Choroid plexus epithelial cell (primary cell): ENCODE measurements at regions not wholly inside any gene's neighbourhood (a gene's known extent, or its start where the extent isn't known, plus 50 kb on each side); places are given as distances from the start of the nearest gene placed in this dataset.

Experiments
- DNase-seq: peaks from one replicate; pipeline ENCODE4 v3.0.0-alpha.2; 2010; ENCODE audit warnings: low read depth
- H3K4me3 ChIP-seq: 2 replicates; pipeline ENCODE4 v1.5.1; 2011; ENCODE audit warnings: low read depth, mild to moderate bottlenecking, control low read depth, low read length, moderate library complexity
- TF ChIP-seq, protein P1 (sequence below): conservative IDR thresholded peaks from 2 replicates; pipeline ENCODE4 v1.5.1; 2011; ENCODE audit warnings: low read depth, mild to moderate bottlenecking, control low read depth, inconsistent platforms, low read length, moderate library complexity

DNA sequence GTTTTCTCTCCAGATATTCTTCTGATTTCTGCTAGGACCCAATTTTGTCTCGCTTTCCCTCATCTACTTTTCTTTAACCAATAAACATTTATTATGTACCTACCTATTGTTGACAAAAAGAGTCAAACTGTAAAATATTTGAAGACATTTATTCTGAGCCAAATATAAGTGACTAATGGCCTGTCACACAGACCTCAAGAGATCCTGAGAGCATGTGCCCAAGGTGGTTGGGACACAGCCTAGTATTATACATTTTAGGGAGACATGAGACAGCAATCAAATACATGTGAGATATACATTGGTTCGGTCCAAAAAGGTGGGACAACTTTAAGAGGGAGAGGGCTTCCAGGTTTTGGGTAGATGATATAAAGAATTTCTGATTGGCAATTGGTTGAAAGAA lies 191.8 kb downstream of the NXNL2 start:
- no peak for DNase-seq

DNA sequence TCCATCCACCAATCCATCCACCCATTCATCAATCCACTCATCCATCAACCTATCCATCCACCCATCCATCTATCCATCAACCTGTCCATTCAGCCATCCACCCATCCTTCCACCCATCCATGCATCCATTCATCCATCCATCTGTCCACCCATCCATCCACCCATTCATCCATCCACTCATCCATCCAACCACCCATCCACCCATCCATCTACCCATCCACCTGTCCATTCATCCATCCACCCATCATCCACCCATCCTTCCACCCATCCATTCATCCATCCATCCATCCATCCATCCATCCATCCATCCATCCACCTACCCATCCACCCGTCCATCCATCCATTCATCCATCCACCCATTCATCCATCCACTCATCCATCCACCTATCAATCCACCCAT lies 195.8 kb downstream of the NXNL2 start:
- no peak for DNase-seq
- H3K4me3 ChIP-seq, result no peak overlapping the region
- TF ChIP-seq, protein P1, sequence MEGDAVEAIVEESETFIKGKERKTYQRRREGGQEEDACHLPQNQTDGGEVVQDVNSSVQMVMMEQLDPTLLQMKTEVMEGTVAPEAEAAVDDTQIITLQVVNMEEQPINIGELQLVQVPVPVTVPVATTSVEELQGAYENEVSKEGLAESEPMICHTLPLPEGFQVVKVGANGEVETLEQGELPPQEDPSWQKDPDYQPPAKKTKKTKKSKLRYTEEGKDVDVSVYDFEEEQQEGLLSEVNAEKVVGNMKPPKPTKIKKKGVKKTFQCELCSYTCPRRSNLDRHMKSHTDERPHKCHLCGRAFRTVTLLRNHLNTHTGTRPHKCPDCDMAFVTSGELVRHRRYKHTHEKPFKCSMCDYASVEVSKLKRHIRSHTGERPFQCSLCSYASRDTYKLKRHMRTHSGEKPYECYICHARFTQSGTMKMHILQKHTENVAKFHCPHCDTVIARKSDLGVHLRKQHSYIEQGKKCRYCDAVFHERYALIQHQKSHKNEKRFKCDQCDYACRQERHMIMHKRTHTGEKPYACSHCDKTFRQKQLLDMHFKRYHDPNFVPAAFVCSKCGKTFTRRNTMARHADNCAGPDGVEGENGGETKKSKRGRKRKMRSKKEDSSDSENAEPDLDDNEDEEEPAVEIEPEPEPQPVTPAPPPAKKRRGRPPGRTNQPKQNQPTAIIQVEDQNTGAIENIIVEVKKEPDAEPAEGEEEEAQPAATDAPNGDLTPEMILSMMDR, result no peak

More for the DNA sequence above, 191.8 kb downstream of the NXNL2 start:
- TF ChIP-seq, protein P1, result no peak
- no peak overlapping the region for H3K4me3 ChIP-seq

DNA sequence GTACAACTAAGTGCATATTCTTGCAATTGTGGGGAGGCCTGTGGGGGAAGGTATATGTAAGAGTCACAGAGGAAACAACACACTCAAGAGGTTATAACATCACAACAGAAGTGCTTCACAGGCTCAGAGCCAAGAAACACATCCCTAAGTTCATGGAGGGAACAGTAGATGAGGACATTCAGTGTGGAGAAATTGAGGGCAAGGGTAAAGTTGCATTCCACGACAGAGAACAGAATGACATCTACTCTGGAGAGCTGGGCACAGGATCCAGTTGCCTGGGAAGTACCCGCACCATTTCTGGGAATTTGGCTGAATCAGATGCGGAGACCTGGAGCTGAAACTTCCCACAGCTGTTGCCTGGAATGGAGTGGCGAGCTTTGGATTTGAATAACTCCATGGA lies 197.2 kb downstream of the NXNL2 start:
- TF ChIP-seq, protein P1, result no peak
- DNase-seq, result peak; percentile 98
- no peak overlapping the region for H3K4me3 ChIP-seq

DNA sequence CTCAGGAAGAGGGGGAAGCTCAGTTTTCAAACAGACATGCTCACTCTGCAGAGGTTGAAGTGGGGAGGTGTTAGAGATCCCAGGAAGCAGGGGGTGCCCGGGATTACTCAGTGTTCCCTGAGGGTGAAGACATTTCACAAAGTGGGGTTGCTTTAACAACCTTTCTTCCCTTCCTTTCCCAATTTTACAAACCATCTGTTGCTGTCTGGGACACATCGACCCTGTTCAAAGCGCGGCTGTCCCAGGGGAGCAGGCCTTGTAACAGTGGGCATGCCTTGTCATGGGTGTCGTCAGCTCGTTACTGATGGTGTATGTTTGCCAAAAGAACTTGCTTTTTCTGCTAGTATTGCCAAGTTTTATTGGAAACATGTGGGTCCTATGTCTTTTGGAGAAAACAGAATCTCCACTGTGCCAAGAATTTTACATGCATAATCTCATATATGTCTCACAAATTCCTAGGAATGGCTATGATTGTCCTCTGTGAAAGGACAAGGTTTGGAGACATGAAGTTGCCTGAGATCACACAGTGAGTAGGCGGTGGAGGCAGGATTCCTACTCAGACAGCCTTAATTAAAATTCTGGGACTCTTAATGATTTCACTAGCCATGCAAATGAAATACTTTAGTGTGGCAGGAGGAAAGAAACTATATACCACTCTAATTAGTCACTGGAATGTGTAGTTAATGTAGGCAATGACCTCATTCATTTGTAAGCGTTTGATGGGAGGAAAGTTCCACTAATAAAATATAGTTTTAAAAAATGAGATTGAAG lies 198.9 kb downstream of the NXNL2 start:
- TF ChIP-seq, protein P1, result no peak
- peak; percentile 62 for DNase-seq
- no peak overlapping the region for H3K4me3 ChIP-seq

DNA sequence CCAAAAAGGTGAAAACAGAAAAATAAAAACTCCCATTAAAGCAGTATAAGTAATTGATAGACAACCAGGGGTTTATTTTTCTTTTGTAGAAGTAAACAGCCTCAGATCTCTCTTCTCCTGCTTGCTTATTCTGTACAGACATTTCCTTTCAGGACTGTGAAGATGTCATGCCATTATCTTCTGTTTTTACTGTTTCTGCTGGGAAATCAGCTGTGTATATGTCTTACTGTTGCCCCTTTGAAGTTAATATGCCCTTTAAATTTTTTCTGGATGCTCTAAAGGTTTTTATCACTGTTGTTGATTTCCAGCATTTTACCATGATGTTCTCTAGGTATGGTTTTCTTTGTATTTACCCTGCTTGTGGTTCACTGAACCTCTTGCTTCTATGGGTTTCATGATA lies 199.5 kb downstream of the NXNL2 start:
- no peak overlapping the region for H3K4me3 ChIP-seq
- peak; percentile 35 for DNase-seq
- TF ChIP-seq, protein P1, result no peak

DNA sequence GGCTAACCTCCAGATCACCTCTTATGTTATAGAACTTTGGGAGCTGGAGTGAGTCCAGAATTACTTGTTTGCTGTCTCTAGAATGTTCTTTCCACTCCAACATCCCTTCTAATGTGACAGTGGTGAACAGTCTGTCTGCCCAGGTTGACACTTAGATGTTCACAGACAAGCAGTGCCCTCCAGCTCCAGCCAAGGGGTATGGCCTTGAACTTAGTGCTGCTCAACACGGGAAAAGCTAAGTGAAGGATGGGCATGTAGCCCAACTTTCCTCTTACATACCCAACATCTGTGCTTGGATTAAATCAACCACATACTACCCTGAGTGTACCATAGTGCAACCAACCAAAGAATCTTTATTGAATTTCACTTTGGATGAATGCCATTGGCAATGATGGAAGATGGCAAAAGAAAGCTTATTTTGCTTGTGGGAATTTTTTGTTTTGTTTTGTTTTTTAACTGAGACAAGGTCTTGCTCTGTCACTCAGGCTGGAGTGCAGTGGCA lies 201.2 kb downstream of the NXNL2 start:
- no peak overlapping the region for H3K4me3 ChIP-seq
- DNase-seq, result no peak
- TF ChIP-seq, protein P1, result no peak

DNA sequence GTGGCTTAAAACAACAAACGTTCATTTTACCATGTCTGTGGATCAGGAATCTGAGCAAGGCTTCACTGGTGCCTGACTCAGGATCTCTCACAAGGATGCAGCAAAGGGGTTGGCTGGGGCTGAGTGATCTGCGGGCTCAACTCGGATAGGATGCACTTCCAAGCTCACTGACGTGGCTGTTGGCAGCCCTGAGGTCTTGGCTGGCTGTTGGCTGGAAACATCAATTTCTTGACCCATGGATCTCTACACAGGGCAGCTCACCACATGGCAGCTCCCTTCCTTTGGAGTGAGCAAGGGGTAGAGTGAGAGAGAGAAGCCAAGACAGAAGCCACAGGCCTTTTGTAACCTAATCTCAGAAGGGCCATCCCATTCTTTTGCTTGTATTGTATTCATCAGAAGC lies 202.1 kb downstream of the NXNL2 start:
- DNase-seq, result no peak
- no peak overlapping the region for H3K4me3 ChIP-seq
- TF ChIP-seq, protein P1, result no peak
